ENCODE measurements at regions not wholly inside any gene's neighbourhood (a gene's known extent, or its start where the extent isn't known, plus 50 kb on each side); places are given as distances from the start of the nearest gene placed in this dataset.
A peak's percentile ranks its signal among the peaks of the same experiment; 100 is the strongest.
"Not testable (repeated sequence)": the region's sequence is repeated elsewhere in the genome, so short reads cannot be mapped to it uniquely, and the experiment has no call there.

- no peak overlapping the region for H3K27ac Mint-ChIP-seq
- no peak for TF ChIP-seq CTCF (IDR thresholded peaks at IDR 0.05)
- no peaks in the 10 kb centered on the region for H3K4me1 Mint-ChIP-seq
- no peaks in the 10 kb centered on the region for H3K27me3 Mint-ChIP-seq (ENCODE audit: low read depth in 2 of 2)
- no peak for DNase-seq
- Histone ChIP-seq H3K27me3 (ENCODE audit: control insufficient read depth, insufficient read depth, low read length) (no peaks in the 10 kb centered on the region), H3K27ac (ENCODE audit: low read length) (no peak overlapping the region), H3K36me3 (ENCODE audit: control insufficient read depth, insufficient read depth, low read length) (no peaks in the 10 kb centered on the region), H3K9me3 (ENCODE audit: control insufficient read depth, insufficient read depth, low read length) (peaks cover 19% of the 10 kb centered on the region), H3K4me1 (ENCODE audit: control insufficient read depth, insufficient read depth, low read length) (no peaks in the 10 kb centered on the region), H3K4me3 (ENCODE audit: low read length) (no peak overlapping the region)
- H3K9me3 Mint-ChIP-seq = peaks cover 11 to 17% of the 10 kb centered on the region in 2 donors
- peaks cover 14% of the 10 kb centered on the region for H3K36me3 Mint-ChIP-seq
- WGBS (ENCODE audit: insufficient coverage) = no CpG with 5 or more reads among the region's 3 CpGs
- intact Hi-C loops (cut with micrococcal nuclease) = no loop called here
- ATAC-seq = no peak
- no peak overlapping the region for H3K4me3 Mint-ChIP-seq
These were observed 55.7 kb downstream of the OR11H12 start for GRCh38 chr14:18656627-18657026.

GRCh38 chr14:18659892-18660584 lies 59.1 kb downstream of the OR11H12 start:
- H3K27ac ChIP-seq (ENCODE audit: low read length); H3K27me3 Mint-ChIP-seq (ENCODE audit: low read depth in 2 of 2); H3K4me1 Mint-ChIP-seq; H3K4me3 ChIP-seq (ENCODE audit: low read length); intact Hi-C loops (cut with micrococcal nuclease); H3K36me3 ChIP-seq (ENCODE audit: control insufficient read depth, insufficient read depth, low read length); H3K27ac Mint-ChIP-seq; H3K27me3 ChIP-seq (ENCODE audit: control insufficient read depth, insufficient read depth, low read length); H3K4me3 Mint-ChIP-seq; H3K4me1 ChIP-seq (ENCODE audit: control insufficient read depth, insufficient read depth, low read length); DNase-seq: not testable (repeated sequence)
- H3K9me3 ChIP-seq (ENCODE audit: control insufficient read depth, insufficient read depth, low read length) = peaks cover 19% of the 10 kb centered on the region
- peak in 1 of 3 donors; percentile 24 for ATAC-seq
- H3K9me3 Mint-ChIP-seq = peaks cover 11 to 15% of the 10 kb centered on the region in 2 donors
- H3K36me3 Mint-ChIP-seq = peaks cover 14% of the 10 kb centered on the region
- 77% methylated on average over 10 of the region's 11 CpGs for WGBS (ENCODE audit: insufficient coverage)

- no peaks in the 10 kb centered on the region for H3K4me1 ChIP-seq (ENCODE audit: control insufficient read depth, insufficient read depth, low read length)
- H3K27me3 Mint-ChIP-seq (ENCODE audit: low read depth in 2 of 2) = no peaks in the 10 kb centered on the region
- 69% methylated on average over 8 of the region's 8 CpGs for WGBS (ENCODE audit: insufficient coverage)
- no peak overlapping the region for H3K27ac ChIP-seq (ENCODE audit: low read length)
- peaks cover 14% of the 10 kb centered on the region for H3K36me3 Mint-ChIP-seq
- peak in 1 of 3 donors; percentile 40 for ATAC-seq
- H3K27ac Mint-ChIP-seq = no peak overlapping the region
- H3K4me1 Mint-ChIP-seq = no peaks in the 10 kb centered on the region
- H3K4me3 ChIP-seq (ENCODE audit: low read length) = no peak overlapping the region
- no peak overlapping the region for H3K4me3 Mint-ChIP-seq
- H3K36me3 ChIP-seq (ENCODE audit: control insufficient read depth, insufficient read depth, low read length) = no peaks in the 10 kb centered on the region
- H3K9me3 Mint-ChIP-seq = peaks cover 11 to 15% of the 10 kb centered on the region in 2 donors
- no peaks in the 10 kb centered on the region for H3K27me3 ChIP-seq (ENCODE audit: control insufficient read depth, insufficient read depth, low read length)
- intact Hi-C loops (cut with micrococcal nuclease) = no loop called here
- DNase-seq = no peak
- TF ChIP-seq CTCF (IDR thresholded peaks at IDR 0.05) = no peak
- peaks cover 19% of the 10 kb centered on the region for H3K9me3 ChIP-seq (ENCODE audit: control insufficient read depth, insufficient read depth, low read length)
These were observed 59.6 kb downstream of the OR11H12 start for GRCh38 chr14:18660585-18660922.

- H3K27ac ChIP-seq (ENCODE audit: low read length); H3K9me3 ChIP-seq (ENCODE audit: control insufficient read depth, insufficient read depth, low read length); H3K9me3 Mint-ChIP-seq; H3K27me3 Mint-ChIP-seq (ENCODE audit: low read depth in 2 of 2); H3K4me1 Mint-ChIP-seq; H3K36me3 ChIP-seq (ENCODE audit: control insufficient read depth, insufficient read depth, low read length); H3K4me3 ChIP-seq (ENCODE audit: low read length); H3K4me3 Mint-ChIP-seq; H3K4me1 ChIP-seq (ENCODE audit: control insufficient read depth, insufficient read depth, low read length); H3K36me3 Mint-ChIP-seq; intact Hi-C loops (cut with micrococcal nuclease); ATAC-seq; H3K27me3 ChIP-seq (ENCODE audit: control insufficient read depth, insufficient read depth, low read length); H3K27ac Mint-ChIP-seq; DNase-seq: not testable (repeated sequence)
- 52% methylated on average over 4 of the region's 4 CpGs for WGBS (ENCODE audit: insufficient coverage)
These were observed 66.9 kb downstream of the OR11H12 start for GRCh38 chr14:18667843-18668242.
